ENCODE measurements at regions not wholly inside any gene's neighbourhood (a gene's known extent, or its start where the extent isn't known, plus 50 kb on each side); places are given as distances from the start of the nearest gene placed in this dataset.
"Not testable (repeated sequence)": the region's sequence is repeated elsewhere in the genome, so short reads cannot be mapped to it uniquely, and the experiment has no call there.

- not testable (repeated sequence) for H3K9me3 ChIP-seq (ENCODE audit: control insufficient read depth in 2 of 2, low read length in 2 of 2); H3K27ac ChIP-seq (ENCODE audit: low read depth in 2 of 2, low read length in 2 of 2); H3K27me3 ChIP-seq (ENCODE audit: control insufficient read depth in 2 of 2, insufficient read depth in 2 of 2, low read length in 2 of 2); H3K9ac ChIP-seq (ENCODE audit: low read depth in 1 of 2, low read length in 2 of 2); H3K4me1 ChIP-seq (ENCODE audit: control insufficient read depth in 2 of 2, insufficient read depth in 2 of 2, low read length in 2 of 2); H3K36me3 ChIP-seq (ENCODE audit: control insufficient read depth in 2 of 2, insufficient read depth in 2 of 2, low read length in 2 of 2); H3K4me3 ChIP-seq (ENCODE audit: low read length in 2 of 2)
Observed at GRCh38 chr10:36995806-36996205, 129.6 kb upstream of the ANKRD30A start.

GRCh38 chr10:36994886-36995285, 130.5 kb upstream of the ANKRD30A start:
- Histone ChIP-seq H3K27me3 (ENCODE audit: control insufficient read depth in 2 of 2, insufficient read depth in 2 of 2, low read length in 2 of 2) (no peaks in the 10 kb centered on the region), H3K27ac (ENCODE audit: low read depth in 2 of 2, low read length in 2 of 2) (no peak overlapping the region), H3K4me1 (ENCODE audit: control insufficient read depth in 2 of 2, insufficient read depth in 2 of 2, low read length in 2 of 2) (no peaks in the 10 kb centered on the region), H3K9ac (ENCODE audit: low read depth in 1 of 2, low read length in 2 of 2) (no peak overlapping the region), H3K4me3 (ENCODE audit: low read length in 2 of 2) (no peak overlapping the region), H3K36me3 (ENCODE audit: control insufficient read depth in 2 of 2, insufficient read depth in 2 of 2, low read length in 2 of 2) (no peaks in the 10 kb centered on the region), H3K9me3 (ENCODE audit: control insufficient read depth in 2 of 2, low read length in 2 of 2) (no peaks in the 10 kb centered on the region)

GRCh38 chr10:36989233-36989632, 136.2 kb upstream of the ANKRD30A start:
- H3K9me3 ChIP-seq (ENCODE audit: control insufficient read depth in 2 of 2, low read length in 2 of 2) = no peaks in the 10 kb centered on the region
- H3K36me3 ChIP-seq (ENCODE audit: control insufficient read depth in 2 of 2, insufficient read depth in 2 of 2, low read length in 2 of 2) = no peaks in the 10 kb centered on the region
- H3K9ac ChIP-seq (ENCODE audit: low read depth in 1 of 2, low read length in 2 of 2) = no peak overlapping the region
- H3K27ac ChIP-seq (ENCODE audit: low read depth in 2 of 2, low read length in 2 of 2) = no peak overlapping the region
- no peaks in the 10 kb centered on the region for H3K27me3 ChIP-seq (ENCODE audit: control insufficient read depth in 2 of 2, insufficient read depth in 2 of 2, low read length in 2 of 2)
- no peaks in the 10 kb centered on the region for H3K4me1 ChIP-seq (ENCODE audit: control insufficient read depth in 2 of 2, insufficient read depth in 2 of 2, low read length in 2 of 2)
- H3K4me3 ChIP-seq (ENCODE audit: low read length in 2 of 2) = no peak overlapping the region

- H3K4me1 ChIP-seq (ENCODE audit: control insufficient read depth in 2 of 2, insufficient read depth in 2 of 2, low read length in 2 of 2) = no peaks in the 10 kb centered on the region
- H3K36me3 ChIP-seq (ENCODE audit: control insufficient read depth in 2 of 2, insufficient read depth in 2 of 2, low read length in 2 of 2) = no peaks in the 10 kb centered on the region
- no peaks in the 10 kb centered on the region for H3K9me3 ChIP-seq (ENCODE audit: control insufficient read depth in 2 of 2, low read length in 2 of 2)
- H3K27me3 ChIP-seq (ENCODE audit: control insufficient read depth in 2 of 2, insufficient read depth in 2 of 2, low read length in 2 of 2) = no peaks in the 10 kb centered on the region
- no peak overlapping the region for H3K9ac ChIP-seq (ENCODE audit: low read depth in 1 of 2, low read length in 2 of 2)
- no peak overlapping the region for H3K27ac ChIP-seq (ENCODE audit: low read depth in 2 of 2, low read length in 2 of 2)
- no peak overlapping the region for H3K4me3 ChIP-seq (ENCODE audit: low read length in 2 of 2)
Observed at GRCh38 chr10:36946598-36946997, 178.8 kb upstream of the ANKRD30A start.

- H3K4me3 ChIP-seq (ENCODE audit: low read length in 2 of 2) = no peak overlapping the region
- H3K36me3 ChIP-seq (ENCODE audit: control insufficient read depth in 2 of 2, insufficient read depth in 2 of 2, low read length in 2 of 2) = no peaks in the 10 kb centered on the region
- no peak overlapping the region for H3K9ac ChIP-seq (ENCODE audit: low read depth in 1 of 2, low read length in 2 of 2)
- no peaks in the 10 kb centered on the region for H3K4me1 ChIP-seq (ENCODE audit: control insufficient read depth in 2 of 2, insufficient read depth in 2 of 2, low read length in 2 of 2)
- no peaks in the 10 kb centered on the region for H3K27me3 ChIP-seq (ENCODE audit: control insufficient read depth in 2 of 2, insufficient read depth in 2 of 2, low read length in 2 of 2)
- no peaks in the 10 kb centered on the region for H3K9me3 ChIP-seq (ENCODE audit: control insufficient read depth in 2 of 2, low read length in 2 of 2)
- H3K27ac ChIP-seq (ENCODE audit: low read depth in 2 of 2, low read length in 2 of 2) = no peak overlapping the region
Observed at GRCh38 chr10:36943544-36943943, 181.9 kb upstream of the ANKRD30A start.

- no peak overlapping the region for H3K9ac ChIP-seq (ENCODE audit: low read depth in 1 of 2, low read length in 2 of 2)
- H3K4me3 ChIP-seq (ENCODE audit: low read length in 2 of 2) = no peak overlapping the region
- no peak overlapping the region for H3K27ac ChIP-seq (ENCODE audit: low read depth in 2 of 2, low read length in 2 of 2)
- no peaks in the 10 kb centered on the region for H3K4me1 ChIP-seq (ENCODE audit: control insufficient read depth in 2 of 2, insufficient read depth in 2 of 2, low read length in 2 of 2)
- H3K9me3 ChIP-seq (ENCODE audit: control insufficient read depth in 2 of 2, low read length in 2 of 2) = no peaks in the 10 kb centered on the region
- H3K36me3 ChIP-seq (ENCODE audit: control insufficient read depth in 2 of 2, insufficient read depth in 2 of 2, low read length in 2 of 2) = no peaks in the 10 kb centered on the region
- no peaks in the 10 kb centered on the region for H3K27me3 ChIP-seq (ENCODE audit: control insufficient read depth in 2 of 2, insufficient read depth in 2 of 2, low read length in 2 of 2)
Observed at GRCh38 chr10:36942616-36943015, 182.8 kb upstream of the ANKRD30A start.

GRCh38 chr10:36903040-36903439, 222.4 kb upstream of the ANKRD30A start:
- Histone ChIP-seq H3K4me1 (ENCODE audit: control insufficient read depth in 2 of 2, insufficient read depth in 2 of 2, low read length in 2 of 2) (no peaks in the 10 kb centered on the region), H3K9me3 (ENCODE audit: control insufficient read depth in 2 of 2, low read length in 2 of 2) (no peaks in the 10 kb centered on the region), H3K4me3 (ENCODE audit: low read length in 2 of 2) (no peak overlapping the region), H3K36me3 (ENCODE audit: control insufficient read depth in 2 of 2, insufficient read depth in 2 of 2, low read length in 2 of 2) (no peaks in the 10 kb centered on the region), H3K27me3 (ENCODE audit: control insufficient read depth in 2 of 2, insufficient read depth in 2 of 2, low read length in 2 of 2) (no peaks in the 10 kb centered on the region), H3K9ac (ENCODE audit: low read depth in 1 of 2, low read length in 2 of 2) (no peak overlapping the region), H3K27ac (ENCODE audit: low read depth in 2 of 2, low read length in 2 of 2) (no peak overlapping the region)

GRCh38 chr10:36899652-36900051, 225.7 kb upstream of the ANKRD30A start:
- no peaks in the 10 kb centered on the region for H3K9me3 ChIP-seq (ENCODE audit: control insufficient read depth in 2 of 2, low read length in 2 of 2)
- H3K36me3 ChIP-seq (ENCODE audit: control insufficient read depth in 2 of 2, insufficient read depth in 2 of 2, low read length in 2 of 2) = no peaks in the 10 kb centered on the region
- no peaks in the 10 kb centered on the region for H3K27me3 ChIP-seq (ENCODE audit: control insufficient read depth in 2 of 2, insufficient read depth in 2 of 2, low read length in 2 of 2)
- no peak overlapping the region for H3K9ac ChIP-seq (ENCODE audit: low read depth in 1 of 2, low read length in 2 of 2)
- no peak overlapping the region for H3K4me3 ChIP-seq (ENCODE audit: low read length in 2 of 2)
- H3K4me1 ChIP-seq (ENCODE audit: control insufficient read depth in 2 of 2, insufficient read depth in 2 of 2, low read length in 2 of 2) = no peaks in the 10 kb centered on the region
- H3K27ac ChIP-seq (ENCODE audit: low read depth in 2 of 2, low read length in 2 of 2) = no peak overlapping the region

GRCh38 chr10:36888925-36889573, 236.3 kb upstream of the ANKRD30A start:
- Histone ChIP-seq H3K9ac (ENCODE audit: low read depth in 1 of 2, low read length in 2 of 2) (no peak overlapping the region), H3K4me1 (ENCODE audit: control insufficient read depth in 2 of 2, insufficient read depth in 2 of 2, low read length in 2 of 2) (no peaks in the 10 kb centered on the region), H3K9me3 (ENCODE audit: control insufficient read depth in 2 of 2, low read length in 2 of 2) (no peaks in the 10 kb centered on the region), H3K36me3 (ENCODE audit: control insufficient read depth in 2 of 2, insufficient read depth in 2 of 2, low read length in 2 of 2) (no peaks in the 10 kb centered on the region), H3K4me3 (ENCODE audit: low read length in 2 of 2) (no peak overlapping the region), H3K27me3 (ENCODE audit: control insufficient read depth in 2 of 2, insufficient read depth in 2 of 2, low read length in 2 of 2) (no peaks in the 10 kb centered on the region), H3K27ac (ENCODE audit: low read depth in 2 of 2, low read length in 2 of 2) (no peak overlapping the region)

- no peaks in the 10 kb centered on the region for H3K4me1 ChIP-seq (ENCODE audit: control insufficient read depth in 2 of 2, insufficient read depth in 2 of 2, low read length in 2 of 2)
- no peaks in the 10 kb centered on the region for H3K9me3 ChIP-seq (ENCODE audit: control insufficient read depth in 2 of 2, low read length in 2 of 2)
- no peaks in the 10 kb centered on the region for H3K36me3 ChIP-seq (ENCODE audit: control insufficient read depth in 2 of 2, insufficient read depth in 2 of 2, low read length in 2 of 2)
- H3K4me3 ChIP-seq (ENCODE audit: low read length in 2 of 2) = no peak overlapping the region
- H3K27ac ChIP-seq (ENCODE audit: low read depth in 2 of 2, low read length in 2 of 2) = no peak overlapping the region
- no peak overlapping the region for H3K9ac ChIP-seq (ENCODE audit: low read depth in 1 of 2, low read length in 2 of 2)
- H3K27me3 ChIP-seq (ENCODE audit: control insufficient read depth in 2 of 2, insufficient read depth in 2 of 2, low read length in 2 of 2) = no peaks in the 10 kb centered on the region
Observed at GRCh38 chr10:36886303-36886891, 239.0 kb upstream of the ANKRD30A start.
